ENCODE measurements at regions not wholly inside any gene's neighbourhood (a gene's known extent, or its start where the extent isn't known, plus 50 kb on each side); places are given as distances from the start of the nearest gene placed in this dataset.

GRCh38 chr12:46531059-46531785 lies 158.6 kb upstream of the SLC38A2 start:
- DNase-seq (ENCODE audit: extremely low read depth, insufficient read length) = no peak
- Histone ChIP-seq H3K36me3 (ENCODE audit: control insufficient read depth, insufficient read depth, low read length) (no peaks in the 10 kb centered on the region), H3K4me3 (replicated peaks; ENCODE audit: low read depth, low read length) (no peak overlapping the region), H3K27me3 (replicated peaks; ENCODE audit: control insufficient read depth, insufficient read depth, low read length) (no peaks in the 10 kb centered on the region)
- TF ChIP-seq, protein P1, sequence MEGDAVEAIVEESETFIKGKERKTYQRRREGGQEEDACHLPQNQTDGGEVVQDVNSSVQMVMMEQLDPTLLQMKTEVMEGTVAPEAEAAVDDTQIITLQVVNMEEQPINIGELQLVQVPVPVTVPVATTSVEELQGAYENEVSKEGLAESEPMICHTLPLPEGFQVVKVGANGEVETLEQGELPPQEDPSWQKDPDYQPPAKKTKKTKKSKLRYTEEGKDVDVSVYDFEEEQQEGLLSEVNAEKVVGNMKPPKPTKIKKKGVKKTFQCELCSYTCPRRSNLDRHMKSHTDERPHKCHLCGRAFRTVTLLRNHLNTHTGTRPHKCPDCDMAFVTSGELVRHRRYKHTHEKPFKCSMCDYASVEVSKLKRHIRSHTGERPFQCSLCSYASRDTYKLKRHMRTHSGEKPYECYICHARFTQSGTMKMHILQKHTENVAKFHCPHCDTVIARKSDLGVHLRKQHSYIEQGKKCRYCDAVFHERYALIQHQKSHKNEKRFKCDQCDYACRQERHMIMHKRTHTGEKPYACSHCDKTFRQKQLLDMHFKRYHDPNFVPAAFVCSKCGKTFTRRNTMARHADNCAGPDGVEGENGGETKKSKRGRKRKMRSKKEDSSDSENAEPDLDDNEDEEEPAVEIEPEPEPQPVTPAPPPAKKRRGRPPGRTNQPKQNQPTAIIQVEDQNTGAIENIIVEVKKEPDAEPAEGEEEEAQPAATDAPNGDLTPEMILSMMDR (IDR thresholded peaks at IDR 0.05; ENCODE audit: insufficient read depth, low read length, poor library complexity, severe bottlenecking) = no peak

GRCh38 chr12:46530373-46531056 lies 157.9 kb upstream of the SLC38A2 start:
- no peak overlapping the region for H3K4me3 ChIP-seq (replicated peaks; ENCODE audit: low read depth, low read length)
- DNase-seq (ENCODE audit: extremely low read depth, insufficient read length) = no peak
- H3K27me3 ChIP-seq (replicated peaks; ENCODE audit: control insufficient read depth, insufficient read depth, low read length) = no peaks in the 10 kb centered on the region
- H3K36me3 ChIP-seq (ENCODE audit: control insufficient read depth, insufficient read depth, low read length) = no peaks in the 10 kb centered on the region
- TF ChIP-seq, protein P1 (IDR thresholded peaks at IDR 0.05; ENCODE audit: insufficient read depth, low read length, poor library complexity, severe bottlenecking) = no peak

GRCh38 chr12:46526233-46526632 lies 153.7 kb upstream of the SLC38A2 start:
- Histone ChIP-seq H3K36me3 (ENCODE audit: control insufficient read depth, insufficient read depth, low read length) (no peaks in the 10 kb centered on the region), H3K27me3 (replicated peaks; ENCODE audit: control insufficient read depth, insufficient read depth, low read length) (no peaks in the 10 kb centered on the region), H3K4me3 (replicated peaks; ENCODE audit: low read depth, low read length) (no peak overlapping the region)
- TF ChIP-seq, protein P1 (IDR thresholded peaks at IDR 0.05; ENCODE audit: insufficient read depth, low read length, poor library complexity, severe bottlenecking) = no peak
- DNase-seq (ENCODE audit: extremely low read depth, insufficient read length) = no peak

GRCh38 chr12:46524778-46525177 lies 152.2 kb upstream of the SLC38A2 start:
- DNase-seq (ENCODE audit: extremely low read depth, insufficient read length) = no peak
- H3K36me3 ChIP-seq (ENCODE audit: control insufficient read depth, insufficient read depth, low read length) = no peaks in the 10 kb centered on the region
- H3K27me3 ChIP-seq (replicated peaks; ENCODE audit: control insufficient read depth, insufficient read depth, low read length) = no peaks in the 10 kb centered on the region
- H3K4me3 ChIP-seq (replicated peaks; ENCODE audit: low read depth, low read length) = no peak overlapping the region
- TF ChIP-seq, protein P1 (IDR thresholded peaks at IDR 0.05; ENCODE audit: insufficient read depth, low read length, poor library complexity, severe bottlenecking) = no peak

DNA sequence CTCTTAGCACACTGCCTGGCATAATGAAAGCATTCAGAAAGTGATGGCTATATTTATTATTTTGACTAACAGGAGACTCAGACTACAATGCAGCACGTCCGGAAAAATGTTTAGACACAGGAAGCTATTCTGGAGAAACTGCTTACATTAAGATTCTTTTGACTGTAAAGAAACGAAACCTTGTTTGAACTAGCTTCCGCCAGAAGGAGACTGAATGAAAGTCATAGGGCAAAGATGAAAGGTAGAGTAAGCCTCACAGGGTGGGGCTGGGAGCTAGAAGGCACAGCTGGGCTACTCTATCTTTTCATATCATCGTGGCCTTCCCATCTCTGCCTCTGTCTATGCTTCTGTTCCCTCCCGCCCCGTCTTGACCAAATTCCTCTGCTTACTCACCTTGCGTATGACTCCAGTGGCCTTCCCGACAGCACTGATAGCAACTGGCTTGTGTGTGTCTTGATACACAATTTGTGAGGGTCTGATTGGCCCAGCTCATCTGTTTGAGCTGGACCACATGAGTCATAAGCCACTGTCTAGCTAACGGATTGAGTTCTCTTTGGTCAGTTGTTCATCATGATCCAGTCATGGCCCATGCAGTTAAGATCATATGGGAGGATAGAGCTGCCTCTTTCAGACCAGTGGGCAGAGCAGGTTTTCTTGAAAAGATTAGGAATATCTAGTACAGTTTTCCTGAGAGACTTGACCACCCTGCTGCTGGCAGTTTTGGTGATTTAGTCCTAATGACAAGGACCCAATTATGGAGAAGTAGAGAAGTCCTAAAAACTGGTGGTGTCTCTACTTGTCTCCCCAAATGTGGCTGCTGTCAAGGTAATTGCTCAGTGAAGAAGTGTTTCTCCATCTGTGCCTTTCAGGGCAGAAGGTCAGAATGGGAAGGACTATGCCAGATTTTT lies 151.5 kb upstream of the SLC38A2 start:
- DNase-seq (ENCODE audit: extremely low read depth, insufficient read length) = no peak
- H3K27me3 ChIP-seq (replicated peaks; ENCODE audit: control insufficient read depth, insufficient read depth, low read length) = no peaks in the 10 kb centered on the region
- TF ChIP-seq, protein P1 (IDR thresholded peaks at IDR 0.05; ENCODE audit: insufficient read depth, low read length, poor library complexity, severe bottlenecking) = no peak
- H3K4me3 ChIP-seq (replicated peaks; ENCODE audit: low read depth, low read length) = no peak overlapping the region
- H3K36me3 ChIP-seq (ENCODE audit: control insufficient read depth, insufficient read depth, low read length) = no peaks in the 10 kb centered on the region
